WTC11 (cell line): ENCODE measurements at regions not wholly inside any gene's neighbourhood (a gene's known extent, or its start where the extent isn't known, plus 50 kb on each side); places are given as distances from the start of the nearest gene placed in this dataset.

Experiments
- ATAC-seq: fragments of 200-7000 bp; cut with Tn5 transposase; 2 replicates; pipeline ENCODE4 v1.10.0; 2021; ENCODE audit warnings: mild to moderate bottlenecking, moderate library complexity
- CTCF ChIA-PET: fragments of 300-600 bp; sonication (Branson Sonifier 250); formaldehyde crosslinking; loops from one replicate; lab custom pipeline; 2021; ENCODE audit warnings: antibody characterized with exemption; lab: Charles Lee
- POLR2A ChIA-PET: fragments of 350-600 bp; sonication (Branson Sonifier 250); formaldehyde crosslinking; loops from one replicate; lab custom pipeline; 2021; ENCODE audit warnings: antibody characterized with exemption; lab: Charles Lee
- DNase-seq: peaks from one replicate; pipeline ENCODE4 v3.0.0; 2021; ENCODE audit warnings: low spot score
- H3K27ac Mint-ChIP-seq: 2 replicates; pipeline ENCODE4 v1.8.0; 2021; ENCODE audit warnings: mixed read lengths
- H3K27me3 Mint-ChIP-seq: 2 replicates; pipeline ENCODE4 v1.8.0; 2021; ENCODE audit warnings: low read depth, mild to moderate bottlenecking, moderate library complexity, mixed read lengths
- H3K36me3 Mint-ChIP-seq: 2 replicates; pipeline ENCODE4 v1.8.0; 2021; ENCODE audit warnings: mixed read lengths
- H3K4me1 Mint-ChIP-seq: 2 replicates; pipeline ENCODE4 v1.8.0; 2022; ENCODE audit warnings: mixed read lengths
- H3K4me3 Mint-ChIP-seq: 2 replicates; pipeline ENCODE4 v1.8.0; 2021; ENCODE audit warnings: mild to moderate bottlenecking, moderate library complexity, mixed read lengths
- H3K9me3 Mint-ChIP-seq: 2 replicates; pipeline ENCODE4 v1.8.0; 2021; ENCODE audit warnings: mixed read lengths
- ATF1 ChIP-seq: sonication (generic); formaldehyde crosslinking; IDR thresholded peaks from 2 replicates; pipeline ENCODE4 v1.8.1; 2023; ENCODE audit warnings: mild to moderate bottlenecking, moderate library complexity, missing genetic modification reagents
- ATF2 ChIP-seq: sonication (generic); formaldehyde crosslinking; IDR thresholded peaks from 2 replicates; pipeline ENCODE4 v1.8.1; 2022; ENCODE audit warnings: low read depth, missing genetic modification reagents, borderline replicate concordance
- CBFB ChIP-seq: sonication (generic); formaldehyde crosslinking; IDR thresholded peaks from 2 replicates; pipeline ENCODE4 v1.8.1; 2022; ENCODE audit warnings: mild to moderate bottlenecking, low read depth, missing genetic modification reagents
- E2F4 ChIP-seq: sonication (generic); formaldehyde crosslinking; IDR thresholded peaks from 2 replicates; pipeline ENCODE4 v1.8.1; 2022; ENCODE audit warnings: low read depth, mild to moderate bottlenecking, moderate library complexity, missing genetic modification reagents, borderline replicate concordance
- E2F5 ChIP-seq: sonication (generic); formaldehyde crosslinking; IDR thresholded peaks from 2 replicates; pipeline ENCODE4 v1.8.1; 2022; ENCODE audit warnings: mild to moderate bottlenecking, moderate library complexity, missing genetic modification reagents
- FOXP1 ChIP-seq: sonication (generic); formaldehyde crosslinking; IDR thresholded peaks from 2 replicates; pipeline ENCODE4 v1.8.0; 2022; ENCODE audit warnings: missing genetic modification reagents, mild to moderate bottlenecking, moderate library complexity, borderline replicate concordance
- HMGXB4 ChIP-seq: sonication (generic); formaldehyde crosslinking; IDR thresholded peaks from 2 replicates; pipeline ENCODE4 v1.8.1; 2023; ENCODE audit warnings: mild to moderate bottlenecking, moderate library complexity, missing genetic modification reagents
- IRF2 ChIP-seq: sonication (generic); formaldehyde crosslinking; IDR thresholded peaks from 2 replicates; pipeline ENCODE4 v1.8.0; 2022; ENCODE audit warnings: low read depth, missing genetic modification reagents, borderline replicate concordance
- NFE2L1 ChIP-seq: sonication (generic); formaldehyde crosslinking; IDR thresholded peaks from 2 replicates; pipeline ENCODE4 v1.8.1; 2023; ENCODE audit warnings: missing genetic modification reagents
- PRDM15 ChIP-seq: sonication (generic); formaldehyde crosslinking; IDR thresholded peaks from 2 replicates; pipeline ENCODE4 v1.8.0; 2022; ENCODE audit warnings: missing genetic modification reagents
- RELA ChIP-seq: sonication (generic); formaldehyde crosslinking; IDR thresholded peaks from 2 replicates; pipeline ENCODE4 v1.8.1; 2022; ENCODE audit warnings: missing genetic modification reagents, mild to moderate bottlenecking, borderline replicate concordance
- SMAD3 ChIP-seq: sonication (generic); formaldehyde crosslinking; IDR thresholded peaks from 2 replicates; pipeline ENCODE4 v1.8.0; 2022; ENCODE audit warnings: missing genetic modification reagents, mild to moderate bottlenecking, borderline replicate concordance
- ZNF263 ChIP-seq: sonication (generic); formaldehyde crosslinking; IDR thresholded peaks from 2 replicates; pipeline ENCODE4 v1.8.1; 2022; ENCODE audit warnings: low read depth, mild to moderate bottlenecking, moderate library complexity, missing genetic modification reagents
- ZNF396 ChIP-seq: fragments of 250-450 bp; sonication (Bioruptor Pico); IDR thresholded peaks from 2 replicates; pipeline ENCODE4 v1.8.0; 2021; ENCODE audit warnings: mild to moderate bottlenecking, moderate library complexity, borderline replicate concordance
- TF ChIP-seq, protein P1 (sequence below): fragments of 250-450 bp; sonication (Bioruptor Pico); IDR thresholded peaks from 2 replicates; pipeline ENCODE4 v1.8.0; 2021; ENCODE audit warnings: mild to moderate bottlenecking
- TF ChIP-seq, protein P2 (sequence below): sonication (generic); formaldehyde crosslinking; IDR thresholded peaks from 2 replicates; pipeline ENCODE4 v1.8.1; 2023; ENCODE audit warnings: mild to moderate bottlenecking, missing genetic modification reagents
- TF ChIP-seq, protein P3 (sequence below): sonication (generic); formaldehyde crosslinking; IDR thresholded peaks from 2 replicates; pipeline ENCODE4 v1.8.1; 2023; ENCODE audit warnings: mild to moderate bottlenecking, missing genetic modification reagents, moderate library complexity

- TF ChIP-seq, protein P1, sequence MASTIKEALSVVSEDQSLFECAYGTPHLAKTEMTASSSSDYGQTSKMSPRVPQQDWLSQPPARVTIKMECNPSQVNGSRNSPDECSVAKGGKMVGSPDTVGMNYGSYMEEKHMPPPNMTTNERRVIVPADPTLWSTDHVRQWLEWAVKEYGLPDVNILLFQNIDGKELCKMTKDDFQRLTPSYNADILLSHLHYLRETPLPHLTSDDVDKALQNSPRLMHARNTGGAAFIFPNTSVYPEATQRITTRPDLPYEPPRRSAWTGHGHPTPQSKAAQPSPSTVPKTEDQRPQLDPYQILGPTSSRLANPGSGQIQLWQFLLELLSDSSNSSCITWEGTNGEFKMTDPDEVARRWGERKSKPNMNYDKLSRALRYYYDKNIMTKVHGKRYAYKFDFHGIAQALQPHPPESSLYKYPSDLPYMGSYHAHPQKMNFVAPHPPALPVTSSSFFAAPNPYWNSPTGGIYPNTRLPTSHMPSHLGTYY (CRISPR knock-in tag) = no peak
- no peak for TF ChIP-seq ZNF263 (CRISPR knock-in tag)
- no peak for TF ChIP-seq SMAD3 (CRISPR knock-in tag)
Observed at GRCh38 chr12:107306141-107306659, 212.9 kb upstream of the CRY1 start (continued).

GRCh38 chr12:107308310-107308709, 215.0 kb upstream of the CRY1 start:
- peaks cover 16% of the 10 kb centered on the region for H3K4me1 Mint-ChIP-seq
- CTCF ChIA-PET = interaction anchor here (0.9 to 1.1 kb wide), 2 partner anchors 96 to 301 kb away, joined by 3 to 5 read pairs; no protein-coding TSS in a partner anchor
- POLR2A ChIA-PET = no interaction called here
- no peak for TF ChIP-seq ZNF396 (CRISPR knock-in tag)
- no peak for TF ChIP-seq PRDM15 (CRISPR knock-in tag)
- no peak for TF ChIP-seq E2F4 (CRISPR knock-in tag)
- TF ChIP-seq E2F5 = no peak
- no peak for TF ChIP-seq IRF2 (CRISPR knock-in tag)
- TF ChIP-seq NFE2L1 = no peak
- TF ChIP-seq FOXP1 (CRISPR knock-in tag) = no peak
- no peak for TF ChIP-seq CBFB (CRISPR knock-in tag)
- TF ChIP-seq HMGXB4 (CRISPR knock-in tag) = no peak
- TF ChIP-seq ATF1 (CRISPR knock-in tag) = no peak
- TF ChIP-seq, protein P2, sequence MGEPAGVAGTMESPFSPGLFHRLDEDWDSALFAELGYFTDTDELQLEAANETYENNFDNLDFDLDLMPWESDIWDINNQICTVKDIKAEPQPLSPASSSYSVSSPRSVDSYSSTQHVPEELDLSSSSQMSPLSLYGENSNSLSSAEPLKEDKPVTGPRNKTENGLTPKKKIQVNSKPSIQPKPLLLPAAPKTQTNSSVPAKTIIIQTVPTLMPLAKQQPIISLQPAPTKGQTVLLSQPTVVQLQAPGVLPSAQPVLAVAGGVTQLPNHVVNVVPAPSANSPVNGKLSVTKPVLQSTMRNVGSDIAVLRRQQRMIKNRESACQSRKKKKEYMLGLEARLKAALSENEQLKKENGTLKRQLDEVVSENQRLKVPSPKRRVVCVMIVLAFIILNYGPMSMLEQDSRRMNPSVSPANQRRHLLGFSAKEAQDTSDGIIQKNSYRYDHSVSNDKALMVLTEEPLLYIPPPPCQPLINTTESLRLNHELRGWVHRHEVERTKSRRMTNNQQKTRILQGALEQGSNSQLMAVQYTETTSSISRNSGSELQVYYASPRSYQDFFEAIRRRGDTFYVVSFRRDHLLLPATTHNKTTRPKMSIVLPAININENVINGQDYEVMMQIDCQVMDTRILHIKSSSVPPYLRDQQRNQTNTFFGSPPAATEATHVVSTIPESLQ (CRISPR knock-in tag) = no peak
- no peak for TF ChIP-seq ATF2
- TF ChIP-seq RELA (CRISPR knock-in tag) = no peak
- TF ChIP-seq, protein P3, sequence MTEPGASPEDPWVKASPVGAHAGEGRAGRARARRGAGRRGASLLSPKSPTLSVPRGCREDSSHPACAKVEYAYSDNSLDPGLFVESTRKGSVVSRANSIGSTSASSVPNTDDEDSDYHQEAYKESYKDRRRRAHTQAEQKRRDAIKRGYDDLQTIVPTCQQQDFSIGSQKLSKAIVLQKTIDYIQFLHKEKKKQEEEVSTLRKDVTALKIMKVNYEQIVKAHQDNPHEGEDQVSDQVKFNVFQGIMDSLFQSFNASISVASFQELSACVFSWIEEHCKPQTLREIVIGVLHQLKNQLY (CRISPR knock-in tag) = no peak

More at GRCh38 chr12:107308310-107308709, 215.0 kb upstream of the CRY1 start:
- Mint-ChIP-seq H3K9me3 (peaks cover 4% of the 10 kb centered on the region; the same call in 1 of the 2 replicates), H3K27me3 (peaks cover 2% of the 10 kb centered on the region), H3K4me3 (no peak overlapping the region), H3K36me3 (no peaks in the 10 kb centered on the region), H3K27ac (no peak overlapping the region)
- DNase-seq (no peak), ATAC-seq (no peak)
